GM23248 (cell line): ENCODE measurements at regions not wholly inside any gene's neighbourhood (a gene's known extent, or its start where the extent isn't known, plus 50 kb on each side); places are given as distances from the start of the nearest gene placed in this dataset.

ENCODE experiments used
- EZH2 ChIP-seq: fragments of 200-600 bp; sonication (generic); IDR thresholded peaks from 2 replicates; pipeline ENCODE4 v1.6.1; 2018; ENCODE audit warnings: antibody characterized with exemption, mild to moderate bottlenecking; ENCODE audit not compliant: insufficient read depth, poor library complexity, severe bottlenecking
- EZH2phosphoT487 ChIP-seq: fragments of 200-600 bp; sonication (generic); IDR thresholded peaks from 2 replicates; pipeline ENCODE4 v1.6.1; 2018; ENCODE audit warnings: antibody characterized with exemption, moderate library complexity, mild to moderate bottlenecking, low read depth; ENCODE audit not compliant: insufficient read depth

GRCh38 chr4:38585871-38586270, 78.1 kb upstream of the KLF3 start:
- no peak for TF ChIP-seq EZH2
- TF ChIP-seq EZH2phosphoT487, result no peak
